Psoas muscle (tissue), 7 donors: ENCODE measurements at regions not wholly inside any gene's neighbourhood (a gene's known extent, or its start where the extent isn't known, plus 50 kb on each side); places are given as distances from the start of the nearest gene placed in this dataset.

Experiments
- ATAC-seq, 4 donors: fragments of 200-7000 bp; cut with Tn5 transposase; one replicate each; pipeline ENCODE4 v1.9.1; 2020; ENCODE audit warnings: moderate library complexity in 3 of 4, mild to moderate bottlenecking in 2 of 4
- DNase-seq, 2 donors: peaks; one replicate each; pipeline ENCODE4 v3.0.0-alpha.2; 2020
- H3K27ac ChIP-seq: fragments of 200-600 bp; one replicate; pipeline ENCODE4 v1.8.0; 2022
- H3K27me3 ChIP-seq, 3 donors: fragments of 200-600 bp in 1 of 3; one replicate each; pipeline versions ENCODE4 v1.6.1 to v1.8.0; 2013 to 2022; ENCODE audit warnings: low read length in 2 of 3, mild to moderate bottlenecking in 2 of 3, moderate library complexity in 1 of 3; ENCODE audit not compliant: insufficient read depth in 3 of 3
- H3K36me3 ChIP-seq, 2 donors: fragments of 200-600 bp in 1 of 2; one replicate each; pipeline versions ENCODE4 v1.6.1 to v1.8.0; 2013 to 2022; ENCODE audit warnings: low read depth in 1 of 2, mild to moderate bottlenecking in 1 of 2, moderate library complexity in 1 of 2; ENCODE audit not compliant: insufficient read depth in 1 of 2
- H3K4me1 ChIP-seq: fragments of 200-600 bp; one replicate; pipeline ENCODE4 v1.8.0; 2022
- H3K4me3 ChIP-seq: fragments of 200-600 bp; one replicate; pipeline ENCODE4 v1.8.0; 2022; ENCODE audit warnings: mild to moderate bottlenecking
- H3K9me3 ChIP-seq: fragments of 200-600 bp; one replicate; pipeline ENCODE4 v1.8.0; 2022
- CTCF ChIP-seq: fragments of 200-600 bp; IDR thresholded peaks from one replicate; pipeline ENCODE4 v1.8.0; 2022; ENCODE audit warnings: antibody characterized with exemption
- WGBS, 3 donors: extraction: QIAGEN DNeasy Blood & Tissue Kit; methylation state at CpG; one replicate each; pipeline versions ENCODE4 v1.1.6 to v1.1.7; 2013; 5-methylcytosine and 5-hydroxymethylcytosine counted together
- intact Hi-C, 2 donors: fragments of 100-400 bp; cut with DNase I; formaldehyde crosslinking; loops; one replicate each; pipeline versions ENCODE4 v1.11.0 to v1.14.2; 2022
- donor health status: healthy with polysubstance abuse.
- donor health status: DM: no; HTN: no; CAD: no; lungs with moderate emphysema.
- donor health status: Bipolar disorder and iron deficiency.
- donor health status: healthy.
- donor health status: DM: yes; HTN: yes; CAD: no.
- donor health status: DM: no; HTN: no; CAD: no.
- donor health status: DM: yes; HTN: yes; CAD: no.

- intact Hi-C loops: no loop called here
- Histone ChIP-seq H3K4me1 (no peaks in the 10 kb centered on the region), H3K36me3 (no peaks in the 10 kb centered on the region), H3K9me3 (no peaks in the 10 kb centered on the region), H3K4me3 (no peak overlapping the region), H3K27me3 (no peaks in the 10 kb centered on the region), H3K27ac (no peak overlapping the region)
- no peak for TF ChIP-seq CTCF
- ATAC-seq (no peak), DNase-seq (no peak)
- WGBS, 3 donors: 91 to 94% (median 93%) methylated on average over 2 of the region's 2 CpGs
Measured at GRCh38 chr4:60709061-60709460, 491.1 kb upstream of the ADGRL3 start.

GRCh38 chr4:60718874-60719273 is 481.3 kb upstream of the ADGRL3 start:
- ATAC-seq (no peak), DNase-seq (no peak)
- H3K4me3 ChIP-seq: no peak overlapping the region
- no peak overlapping the region for H3K27ac ChIP-seq
- H3K27me3 ChIP-seq: no peaks in the 10 kb centered on the region
- no peaks in the 10 kb centered on the region for H3K4me1 ChIP-seq
- H3K36me3 ChIP-seq: no peaks in the 10 kb centered on the region
- 50 to 61% (median 51%) methylated on average over 1 of the region's 1 CpG for WGBS, 3 donors
- intact Hi-C loops: no loop called here
- TF ChIP-seq CTCF: no peak
- no peaks in the 10 kb centered on the region for H3K9me3 ChIP-seq

GRCh38 chr4:60721685-60722084 is 478.4 kb upstream of the ADGRL3 start:
- ATAC-seq (no peak), DNase-seq (no peak)
- Histone ChIP-seq H3K36me3 (no peaks in the 10 kb centered on the region), H3K27ac (no peak overlapping the region), H3K9me3 (no peaks in the 10 kb centered on the region), H3K27me3 (no peaks in the 10 kb centered on the region), H3K4me3 (no peak overlapping the region), H3K4me1 (no peaks in the 10 kb centered on the region)
- no peak for TF ChIP-seq CTCF
- intact Hi-C loops: no loop called here
- WGBS, 3 donors: 19 to 34% (median 30%) methylated on average over 1 of the region's 1 CpG

- Histone ChIP-seq H3K36me3 (no peaks in the 10 kb centered on the region), H3K27ac (no peak overlapping the region), H3K4me3 (no peak overlapping the region), H3K4me1 (no peaks in the 10 kb centered on the region), H3K9me3 (no peaks in the 10 kb centered on the region), H3K27me3 (no peaks in the 10 kb centered on the region)
- intact Hi-C loops: no loop called here
- 84 to 87% (median 86%) methylated on average over 3 of the region's 3 CpGs for whole genome bisulfite sequencing, 3 donors
- ATAC-seq (no peak), DNase-seq (no peak)
- TF ChIP-seq CTCF: no peak
Measured at GRCh38 chr4:60723796-60724195, 476.3 kb upstream of the ADGRL3 start.

GRCh38 chr4:60724623-60725022 is 475.5 kb upstream of the ADGRL3 start:
- Histone ChIP-seq H3K4me3 (no peak overlapping the region), H3K27ac (no peak overlapping the region), H3K36me3 (no peaks in the 10 kb centered on the region), H3K9me3 (no peaks in the 10 kb centered on the region), H3K27me3 (no peaks in the 10 kb centered on the region), H3K4me1 (no peaks in the 10 kb centered on the region)
- no peak for TF ChIP-seq CTCF
- 73 to 77% (median 73%) methylated on average over 3 of the region's 3 CpGs for WGBS, 3 donors
- DNase-seq (no peak), ATAC-seq (no peak)
- intact Hi-C loops: no loop called here
